GM21529 (cell line): ENCODE measurements at regions not wholly inside any gene's neighbourhood (a gene's known extent, or its start where the extent isn't known, plus 50 kb on each side); places are given as distances from the start of the nearest gene placed in this dataset.
"Not testable (repeated sequence)": the region's sequence is repeated elsewhere in the genome, so short reads cannot be mapped to it uniquely, and the experiment has no call there.

Experiments used
- ATAC-seq: cut with Tn5 transposase; IDR thresholded peaks from one replicate; pipeline ENCODE4 v1.9.1; 2021; ENCODE audit not compliant: unreplicated experiment

DNA sequence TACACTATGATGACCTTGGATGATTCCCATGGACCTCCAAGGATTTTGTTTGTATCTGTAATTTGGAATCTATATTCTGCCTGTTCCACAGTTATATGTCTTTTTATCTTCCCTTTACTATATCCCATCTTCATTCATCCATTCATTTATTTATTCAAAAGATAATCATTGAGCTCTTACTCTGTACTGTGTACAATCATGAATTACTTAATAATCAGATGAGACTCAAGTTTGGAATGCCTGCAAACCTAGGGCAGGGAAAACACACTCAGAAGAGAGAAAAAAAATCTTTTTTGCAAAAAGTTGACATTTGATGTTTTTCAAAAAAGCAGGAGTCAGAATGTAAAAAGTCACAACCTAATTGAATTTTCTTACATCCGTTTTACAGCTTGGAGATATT is 170.2 kb upstream of the GNAI1 start:
- ATAC-seq: no peak

DNA sequence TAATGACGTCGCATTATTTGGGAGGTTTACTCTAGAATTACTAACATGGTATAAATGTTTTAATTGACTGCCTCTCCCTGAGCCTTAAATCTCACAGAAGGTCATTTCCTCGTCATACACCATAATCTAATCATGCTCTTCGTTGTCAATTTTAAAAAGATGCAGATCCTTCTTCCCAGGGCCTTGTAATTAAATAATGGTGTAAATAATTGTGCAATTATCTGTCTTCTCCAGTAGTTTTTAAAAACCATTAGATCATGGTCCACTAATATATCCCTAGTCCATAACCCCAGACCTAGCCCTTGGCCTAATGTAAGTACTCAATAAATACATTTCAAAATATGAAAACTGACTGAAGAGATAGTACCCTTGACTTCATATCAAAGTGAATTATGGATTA is 181.5 kb upstream of the GNAI1 start:
- no peak for ATAC-seq

DNA sequence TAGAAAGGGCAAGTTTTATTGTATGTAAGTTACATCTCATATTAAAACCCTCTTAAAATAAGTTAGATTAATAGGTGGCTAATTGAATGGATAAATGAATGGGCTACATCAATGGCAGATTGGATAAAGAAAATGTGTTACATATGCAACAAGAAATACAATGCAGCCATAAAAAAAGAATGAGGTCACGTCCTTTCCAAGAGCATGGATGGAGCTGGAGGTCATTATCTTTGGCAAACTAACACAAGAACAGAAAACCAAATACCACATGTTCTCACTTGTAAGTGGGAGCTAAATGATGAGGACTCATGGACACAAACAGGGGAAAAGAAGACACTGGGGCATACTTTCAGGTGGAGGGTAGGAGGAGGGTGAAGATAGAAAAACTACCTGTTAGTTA is 182.2 kb upstream of the GNAI1 start:
- ATAC-seq: no peak

DNA sequence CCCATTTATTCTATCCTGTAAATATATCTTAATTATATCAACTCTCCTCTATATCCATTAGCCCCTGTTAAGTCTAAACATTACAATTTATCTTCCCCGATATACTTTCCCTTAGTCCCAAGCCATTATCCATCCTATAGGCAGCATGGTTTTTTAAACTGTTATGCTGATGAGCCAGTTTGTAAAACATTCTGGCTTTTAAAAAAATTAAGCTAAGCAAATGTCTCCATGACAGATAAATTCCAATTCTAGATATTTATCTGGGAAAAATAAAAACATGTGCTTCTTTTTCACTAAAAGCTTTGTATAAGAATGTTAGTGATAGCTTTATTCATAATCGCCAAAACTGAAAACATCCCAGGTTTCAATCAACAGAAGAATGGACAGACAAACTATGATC is 183.2 kb upstream of the GNAI1 start:
- ATAC-seq: no peak

DNA sequence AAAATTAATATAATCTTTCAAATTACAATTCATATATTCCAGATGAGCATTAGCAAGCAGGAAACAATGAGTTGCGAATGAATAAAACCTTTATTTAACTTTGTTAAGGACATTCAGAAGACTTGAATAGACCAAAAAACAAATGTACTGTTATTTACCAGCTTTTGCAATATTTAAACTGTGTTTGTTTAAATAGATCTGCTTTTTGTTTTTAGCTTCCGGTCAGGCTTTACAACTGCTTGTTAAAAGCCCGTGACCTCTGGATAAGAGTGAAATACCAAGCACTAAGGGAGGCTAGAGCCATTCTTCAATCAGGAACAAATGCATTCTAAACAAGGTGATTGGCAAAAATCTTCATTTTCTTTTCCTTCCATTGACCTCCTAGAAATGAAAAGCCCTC is 184.9 kb upstream of the GNAI1 start:
- no peak for ATAC-seq

DNA sequence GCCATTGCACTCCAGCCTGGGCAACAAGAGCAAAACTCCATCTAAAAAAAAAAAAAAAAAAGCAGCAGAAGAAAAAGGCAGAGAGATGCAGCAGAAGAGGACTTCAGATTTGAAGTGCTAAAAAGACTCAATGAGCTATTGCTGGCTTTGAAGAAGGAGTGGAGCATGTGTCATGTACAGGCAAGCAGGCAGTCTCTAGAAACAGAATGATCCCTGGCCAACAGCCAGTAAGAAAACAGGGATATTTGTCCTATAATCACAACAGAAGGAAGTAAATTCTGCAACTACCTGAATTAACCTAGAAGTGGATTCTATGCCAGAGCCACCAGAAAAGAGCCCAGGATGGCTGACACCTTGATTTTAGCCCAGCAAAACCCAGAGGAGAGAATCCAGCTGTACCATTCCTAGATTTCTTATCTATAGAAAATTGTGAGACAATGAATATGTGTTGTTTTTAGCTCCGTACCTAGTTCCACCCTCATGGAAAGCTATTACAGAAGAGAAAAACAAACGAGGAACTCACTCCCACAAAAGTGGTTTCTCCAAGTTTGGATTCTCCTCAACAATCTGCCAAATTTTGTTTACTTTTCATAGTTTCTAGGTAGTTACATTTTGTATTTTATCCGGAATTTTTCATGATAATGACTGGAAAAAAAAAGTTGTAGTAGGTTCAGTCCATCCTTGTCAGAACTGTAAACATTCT is 198.2 kb upstream of the GNAI1 start:
- ATAC-seq: no peak

DNA sequence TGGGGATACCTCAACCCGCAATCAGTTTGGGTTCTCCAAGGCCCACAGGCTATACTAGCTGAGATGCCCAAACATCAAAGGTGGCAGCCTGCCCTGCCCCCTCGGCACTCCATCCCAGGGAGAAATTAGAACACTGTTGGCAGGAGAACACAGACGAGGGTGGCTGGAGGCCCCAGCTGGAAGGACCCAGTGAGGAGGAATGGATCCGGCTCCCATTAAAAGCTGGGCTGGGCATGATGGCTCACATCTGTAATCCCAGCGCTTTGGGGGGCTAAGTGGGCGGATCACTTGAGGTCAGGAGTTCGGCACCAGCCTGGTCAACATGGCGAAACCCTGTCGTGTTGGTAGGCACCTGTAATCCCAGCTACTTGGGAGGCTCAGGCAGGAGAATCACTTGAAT is 199.9 kb upstream of the GNAI1 start:
- ATAC-seq: no peak

DNA sequence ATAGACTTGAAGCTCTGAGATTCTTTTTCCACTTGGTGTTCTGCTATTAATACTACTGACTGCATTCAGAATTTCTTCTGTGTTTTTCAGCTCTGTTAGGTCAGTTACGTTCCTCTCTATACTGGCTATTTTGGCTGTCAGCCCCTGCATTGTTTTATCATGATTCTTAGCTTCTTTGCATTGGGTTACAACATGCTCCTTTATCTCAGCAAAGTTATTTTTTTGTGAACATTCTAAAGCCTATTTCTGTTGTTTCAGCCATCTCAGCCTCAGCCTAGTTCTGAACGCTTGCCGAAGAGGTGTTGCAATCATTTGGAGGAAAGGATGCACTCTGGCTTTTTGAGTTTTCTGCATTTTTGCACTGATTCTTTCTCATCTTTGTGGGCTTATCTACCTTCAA is 201.5 kb upstream of the GNAI1 start:
- no peak for ATAC-seq

DNA sequence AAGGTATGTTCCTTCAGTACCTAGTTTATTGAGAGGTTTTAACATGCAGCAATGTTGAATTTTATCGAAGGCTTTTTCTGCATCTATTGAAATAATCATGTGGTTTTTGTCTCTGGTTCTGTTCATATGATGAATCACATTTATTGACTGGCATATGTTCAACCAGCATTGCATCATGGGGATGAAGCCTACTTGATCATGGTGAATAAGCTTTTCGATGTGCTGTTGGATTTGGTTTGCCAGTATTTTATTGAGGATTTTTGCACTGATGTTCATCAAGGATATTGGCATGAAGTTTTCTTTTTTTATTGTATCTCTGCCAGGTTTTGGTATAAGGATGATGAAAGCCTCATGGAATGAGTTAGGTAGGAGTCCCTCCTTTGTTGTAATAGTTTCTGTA is 204.0 kb upstream of the GNAI1 start:
- ATAC-seq: no peak

DNA sequence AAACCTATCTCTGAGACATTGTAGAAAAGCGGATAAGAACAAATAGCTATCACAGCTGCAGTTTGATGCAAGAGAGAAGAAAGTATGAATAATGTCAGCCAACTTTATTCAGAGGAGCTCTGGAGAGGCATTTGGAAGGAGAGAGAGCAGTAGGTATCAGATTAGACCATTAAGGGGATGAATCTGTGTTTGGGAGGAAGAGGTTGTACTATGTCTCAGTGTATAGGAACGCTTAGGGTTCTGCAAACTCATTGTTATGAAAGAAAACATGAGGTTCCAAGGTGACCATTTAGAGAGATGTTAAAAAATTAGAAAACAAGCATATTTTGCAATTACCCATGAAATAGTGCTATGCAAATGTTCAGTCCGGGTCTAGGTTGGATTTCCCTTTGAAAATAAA is 207.5 kb upstream of the GNAI1 start:
- ATAC-seq: no peak

DNA sequence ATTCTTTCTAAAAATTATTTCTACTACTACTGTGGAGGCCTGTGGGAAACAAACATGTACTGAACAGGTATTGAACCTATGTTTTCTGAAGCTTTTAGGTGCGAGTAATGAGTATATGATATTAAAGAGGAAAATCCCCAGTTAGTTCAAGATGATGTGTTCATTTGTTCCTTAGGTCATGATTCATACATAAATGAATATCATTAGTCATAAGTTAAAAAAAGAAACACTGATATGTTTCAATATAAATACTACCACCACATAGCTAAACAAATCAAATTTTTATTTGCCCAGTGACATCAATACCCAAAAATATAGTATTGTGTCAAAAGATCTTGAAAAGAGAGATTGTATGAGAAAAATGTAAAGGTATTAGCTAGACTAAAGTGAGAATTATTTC is 210.7 kb upstream of the GNAI1 start:
- no peak for ATAC-seq

DNA sequence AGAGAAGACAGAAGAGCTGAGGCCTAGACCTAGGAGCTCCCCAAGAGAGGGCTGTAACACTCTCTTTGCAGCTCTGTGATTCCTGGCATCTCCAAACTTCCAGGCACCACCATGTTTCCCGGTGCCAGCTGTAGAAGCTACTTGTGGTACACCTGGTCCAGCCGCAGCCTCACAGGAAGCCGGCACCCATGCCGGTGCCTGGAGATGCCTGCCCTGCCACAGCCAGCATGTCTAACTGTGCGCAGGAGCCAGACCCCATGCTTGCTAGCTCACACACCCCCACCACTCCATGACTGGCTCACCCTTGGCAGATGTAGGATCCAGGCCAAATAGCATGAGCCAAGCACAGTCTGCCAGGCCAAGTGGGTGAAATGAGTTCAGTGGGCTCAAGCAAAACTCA is 211.7 kb upstream of the GNAI1 start:
- ATAC-seq: no peak

DNA sequence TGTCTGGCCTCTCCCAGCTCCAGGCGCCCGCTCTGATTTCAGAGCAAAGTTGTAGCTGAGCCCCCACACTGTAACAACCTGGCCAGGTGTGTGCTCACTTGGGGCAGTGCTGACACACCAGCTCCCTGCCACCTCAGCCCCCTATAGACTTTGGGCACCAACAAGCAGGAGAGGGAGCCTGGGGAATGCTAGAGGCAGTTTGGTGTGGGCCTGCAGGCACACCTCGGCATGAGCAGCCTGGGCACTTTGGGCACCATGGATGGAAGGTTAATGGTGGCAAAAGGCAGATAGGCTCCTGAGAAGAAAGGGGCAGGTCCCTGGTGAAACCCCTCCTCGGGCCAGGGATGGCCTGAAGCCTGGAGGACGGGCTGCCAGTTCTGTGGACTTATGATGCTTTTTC is 212.7 kb upstream of the GNAI1 start:
- ATAC-seq: no peak

DNA sequence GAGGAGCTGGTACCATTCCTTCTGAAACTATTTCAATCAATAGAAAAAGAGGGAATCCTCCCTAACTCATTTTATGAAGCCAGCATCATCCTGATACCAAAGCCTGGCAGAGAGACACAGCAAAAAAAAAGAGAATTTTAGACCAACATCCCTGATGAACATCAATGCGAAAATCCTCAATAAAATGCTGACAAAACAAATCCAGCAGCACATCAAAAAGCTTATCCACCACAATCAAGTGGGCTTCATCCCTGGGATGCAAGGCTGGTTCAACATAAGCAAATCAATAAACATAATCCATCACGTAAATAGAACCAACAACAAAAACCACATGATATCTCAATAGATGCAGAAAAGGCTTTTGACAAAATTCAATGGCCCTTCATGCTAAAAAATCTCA is 216.0 kb upstream of the GNAI1 start:
- not testable (repeated sequence) for ATAC-seq

DNA sequence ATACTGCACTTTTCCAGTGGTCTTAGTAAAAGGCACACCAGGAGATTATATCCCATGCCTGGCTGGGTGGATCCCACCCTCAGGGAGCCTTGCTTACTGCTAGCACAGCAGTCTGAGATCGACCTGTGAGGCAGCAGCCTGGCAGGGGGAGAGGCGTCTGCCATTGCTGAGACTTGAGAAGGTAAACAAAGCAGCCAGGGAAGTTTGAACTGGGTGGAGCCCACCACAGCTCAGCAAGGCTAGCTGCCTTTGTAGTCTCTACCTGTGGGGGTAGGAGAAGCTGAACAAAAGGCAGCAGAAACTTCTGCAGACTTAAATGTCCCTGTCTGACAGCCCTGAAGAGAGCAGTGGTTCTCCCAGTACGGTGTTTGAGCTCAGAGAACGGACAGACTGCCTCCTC is 219.3 kb upstream of the GNAI1 start:
- not testable (repeated sequence) for ATAC-seq

DNA sequence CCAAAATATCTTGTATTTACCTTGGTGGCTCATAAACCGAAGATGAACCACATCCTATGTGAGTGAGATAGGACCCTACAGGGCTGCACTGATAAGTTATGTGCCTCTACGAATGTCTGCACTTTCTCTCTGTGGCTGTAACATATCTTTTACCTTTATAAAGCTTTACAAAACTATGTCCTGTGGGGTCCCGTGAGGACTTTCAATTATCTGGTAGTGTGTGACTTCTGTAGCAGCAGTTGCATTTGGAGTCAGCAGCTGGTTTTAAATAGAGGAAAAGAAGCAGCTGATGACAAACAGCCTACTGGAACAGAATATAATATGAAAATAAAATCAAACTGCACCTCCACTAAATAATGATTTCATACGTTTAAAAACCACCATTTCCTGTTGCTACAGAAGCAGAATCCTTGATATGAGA is 222.4 kb upstream of the GNAI1 start:
- no peak for ATAC-seq

DNA sequence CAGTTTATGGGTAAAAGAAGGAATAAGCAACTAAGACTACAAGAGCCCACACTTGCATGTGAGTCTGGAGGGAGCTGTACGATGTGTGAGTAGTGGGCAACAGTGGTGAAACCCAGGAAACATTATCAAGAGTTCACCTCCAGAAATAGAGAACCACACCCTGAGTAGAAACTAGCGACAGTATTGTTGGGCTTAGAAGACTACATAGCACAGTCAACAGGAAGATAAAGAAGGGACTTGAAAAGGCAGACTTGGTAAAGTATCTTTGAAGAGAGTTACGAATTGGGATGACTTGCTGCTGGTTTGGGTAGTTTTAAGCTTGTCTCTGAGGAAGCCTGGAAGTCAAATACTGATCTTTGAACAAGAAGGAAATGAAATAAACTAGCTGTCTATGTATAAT is 223.2 kb upstream of the GNAI1 start:
- no peak for ATAC-seq

DNA sequence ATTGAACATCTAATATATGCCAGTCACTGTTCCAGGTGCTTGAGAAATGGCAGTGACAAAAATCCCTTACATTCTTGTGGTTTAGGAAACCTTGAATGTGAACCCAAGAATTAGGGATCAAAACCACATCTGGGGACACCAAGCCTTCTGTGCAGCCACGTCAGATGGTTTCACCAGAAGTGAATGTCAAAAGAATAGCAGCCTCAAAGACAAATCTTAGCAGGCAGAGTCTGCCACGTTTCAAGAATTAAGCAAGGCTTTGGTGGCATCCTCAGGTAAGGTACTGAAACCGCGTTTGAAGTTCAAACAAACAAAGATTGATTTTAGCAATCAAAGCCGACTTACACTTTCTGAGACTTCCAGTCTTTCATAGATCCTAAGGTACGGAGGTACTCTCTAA is 225.5 kb upstream of the GNAI1 start:
- ATAC-seq: no peak

DNA sequence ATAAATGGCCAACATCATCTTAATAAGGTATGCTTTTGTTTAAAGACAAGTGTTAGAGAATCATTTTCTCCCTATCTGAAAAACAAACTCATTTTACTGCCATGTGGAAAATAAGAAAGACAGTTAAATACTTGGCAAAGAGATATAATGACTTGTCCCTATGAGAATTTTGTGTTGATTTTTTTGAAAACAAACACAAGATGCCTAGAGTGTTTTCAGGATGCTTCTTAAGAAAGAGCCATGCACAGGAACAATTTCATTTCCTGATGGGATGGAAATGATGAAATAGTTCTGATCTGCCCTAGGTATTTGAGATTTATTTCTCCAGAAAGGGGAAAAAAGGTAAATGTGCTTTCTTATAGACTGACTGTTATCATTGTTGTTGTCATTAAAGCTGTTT is 237.5 kb upstream of the GNAI1 start:
- no peak for ATAC-seq

DNA sequence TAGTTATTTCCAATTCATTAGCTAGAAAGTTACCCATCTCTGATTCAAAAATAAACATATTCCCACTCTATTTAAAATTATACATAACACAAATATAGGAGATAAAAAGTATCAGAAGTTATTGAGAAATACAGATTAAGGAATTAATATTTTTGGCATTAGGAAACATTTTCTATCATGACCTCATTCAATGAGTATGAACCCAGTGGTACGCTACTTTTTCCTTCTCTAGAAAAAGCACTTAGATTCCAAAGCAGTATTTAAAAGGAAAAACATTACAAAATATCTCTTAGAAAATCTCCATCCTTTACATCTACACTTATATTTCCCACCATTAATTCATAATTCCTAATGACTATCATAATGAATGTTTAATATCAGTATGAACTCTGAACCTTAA is 240.6 kb upstream of the GNAI1 start:
- ATAC-seq: no peak

DNA sequence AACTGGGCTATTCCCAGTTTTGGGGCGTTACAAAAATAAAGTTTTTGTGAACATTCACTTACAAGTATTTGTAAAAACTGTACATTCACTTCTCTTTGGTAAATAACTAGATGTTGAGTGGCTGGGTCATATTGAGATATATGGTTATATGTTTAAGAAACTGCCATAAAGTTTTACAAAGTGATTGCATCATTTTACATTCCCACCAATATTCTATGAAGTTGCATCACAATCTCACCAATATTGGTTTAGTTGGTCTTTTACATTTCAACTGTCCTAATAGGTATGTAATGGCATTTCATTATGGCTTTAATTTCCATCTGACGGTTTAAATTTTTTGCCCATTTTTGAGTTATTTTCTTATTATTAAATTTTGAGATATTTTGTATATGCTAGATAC is 251.7 kb upstream of the GNAI1 start:
- no peak for ATAC-seq

DNA sequence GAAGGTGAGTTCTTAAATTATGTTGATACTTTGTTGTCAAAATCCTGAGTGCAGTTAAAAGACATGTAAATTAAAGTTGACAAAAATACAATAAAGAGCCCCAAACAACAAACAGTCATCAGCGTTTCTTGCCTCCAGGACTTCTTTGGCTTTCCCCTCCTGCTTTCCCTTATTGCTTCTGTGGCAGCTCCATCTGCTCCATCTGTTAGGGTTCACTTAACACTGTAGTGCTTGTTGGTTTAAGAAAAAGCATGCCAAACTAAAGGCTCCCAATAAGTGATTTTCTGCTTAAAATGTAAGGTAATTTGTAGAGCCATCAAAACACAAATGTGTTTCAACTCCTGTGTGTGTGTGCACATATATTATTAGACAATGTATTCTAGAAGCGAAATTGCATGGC is 254.3 kb upstream of the GNAI1 start:
- no peak for ATAC-seq

DNA sequence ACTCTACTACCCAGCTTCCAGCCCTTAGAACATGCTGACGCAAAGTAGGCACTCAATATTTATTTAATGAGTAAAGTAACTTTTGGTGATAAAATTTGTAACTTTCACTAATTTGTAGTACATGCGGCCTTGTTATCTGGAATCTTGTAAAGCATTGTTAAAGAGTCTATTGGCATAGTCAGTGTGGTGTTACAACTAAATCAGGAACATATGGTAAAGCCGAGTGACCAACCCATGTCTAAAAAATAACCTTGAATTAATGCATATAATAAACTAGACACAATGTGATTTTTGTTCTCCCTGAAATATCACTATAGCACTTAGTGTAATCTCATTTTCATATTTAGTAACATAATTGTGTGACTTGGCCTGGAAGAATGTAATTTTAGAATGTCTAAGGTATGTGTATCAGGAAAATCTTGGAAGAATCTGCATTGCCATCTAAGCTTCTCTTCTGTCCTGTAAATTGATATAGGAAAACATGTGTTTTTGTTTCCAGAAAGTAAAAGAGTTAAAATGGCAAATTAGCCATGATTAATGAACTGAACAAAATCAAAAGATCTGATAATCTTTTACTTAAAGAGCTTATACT is 256.7 kb upstream of the GNAI1 start:
- no peak for ATAC-seq
